ENCODE measurements at regions not wholly inside any gene's neighbourhood (a gene's known extent, or its start where the extent isn't known, plus 50 kb on each side); places are given as distances from the start of the nearest gene placed in this dataset.

DNA sequence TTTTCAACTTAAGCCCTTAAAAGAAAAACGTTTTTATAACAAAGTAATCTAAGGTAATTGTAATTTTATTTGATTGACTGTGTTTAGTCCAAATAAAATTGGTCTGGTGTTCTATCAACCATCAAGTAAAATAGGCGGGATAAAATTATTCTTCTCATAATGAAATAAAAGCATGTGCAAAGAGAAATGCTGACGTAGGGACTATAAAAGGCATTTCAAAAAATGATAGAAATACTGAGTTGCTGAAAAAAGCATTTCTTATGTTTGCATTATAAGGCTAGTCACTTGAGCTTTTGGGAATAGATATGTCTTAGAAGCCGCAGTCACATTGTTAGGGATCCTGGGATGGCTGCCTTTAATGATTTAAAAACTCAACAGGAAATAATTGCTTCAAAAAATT is 608.0 kb upstream of the JAG1 start:
- Histone ChIP-seq H3K36me3 (ENCODE audit: low read depth) (no peaks in the 10 kb centered on the region), H2AFZ (no peak overlapping the region), H3K9me2 (ENCODE audit: insufficient read depth) (no peaks in the 10 kb centered on the region), H3K4me2 (no peak overlapping the region), H3K27me3 (ENCODE audit: insufficient read depth, low read depth) (no peaks in the 10 kb centered on the region), H3K4me3 (no peak overlapping the region), H3K79me2 (ENCODE audit: low read depth) (no peaks in the 10 kb centered on the region), H4K20me1 (ENCODE audit: insufficient read depth) (no peaks in the 10 kb centered on the region), H3K27ac (no peak overlapping the region), H3F3A (ENCODE audit: insufficient read depth, low read depth) (no peaks in the 10 kb centered on the region), H3K4me1 (replicated peaks; ENCODE audit: insufficient read depth) (no peaks in the 10 kb centered on the region), H3K9me3 (ENCODE audit: insufficient read depth, low read depth) (no peaks in the 10 kb centered on the region; the same call in 1 of the 2 replicates)
- CTCF ChIA-PET = no interaction called here
- no peak for DNase-seq
- TF ChIP-seq, protein P1, sequence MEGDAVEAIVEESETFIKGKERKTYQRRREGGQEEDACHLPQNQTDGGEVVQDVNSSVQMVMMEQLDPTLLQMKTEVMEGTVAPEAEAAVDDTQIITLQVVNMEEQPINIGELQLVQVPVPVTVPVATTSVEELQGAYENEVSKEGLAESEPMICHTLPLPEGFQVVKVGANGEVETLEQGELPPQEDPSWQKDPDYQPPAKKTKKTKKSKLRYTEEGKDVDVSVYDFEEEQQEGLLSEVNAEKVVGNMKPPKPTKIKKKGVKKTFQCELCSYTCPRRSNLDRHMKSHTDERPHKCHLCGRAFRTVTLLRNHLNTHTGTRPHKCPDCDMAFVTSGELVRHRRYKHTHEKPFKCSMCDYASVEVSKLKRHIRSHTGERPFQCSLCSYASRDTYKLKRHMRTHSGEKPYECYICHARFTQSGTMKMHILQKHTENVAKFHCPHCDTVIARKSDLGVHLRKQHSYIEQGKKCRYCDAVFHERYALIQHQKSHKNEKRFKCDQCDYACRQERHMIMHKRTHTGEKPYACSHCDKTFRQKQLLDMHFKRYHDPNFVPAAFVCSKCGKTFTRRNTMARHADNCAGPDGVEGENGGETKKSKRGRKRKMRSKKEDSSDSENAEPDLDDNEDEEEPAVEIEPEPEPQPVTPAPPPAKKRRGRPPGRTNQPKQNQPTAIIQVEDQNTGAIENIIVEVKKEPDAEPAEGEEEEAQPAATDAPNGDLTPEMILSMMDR (conservative IDR thresholded peaks at IDR 0.05) = no peak
- TF ChIP-seq EZH2 (IDR thresholded peaks at IDR 0.05; ENCODE audit: low read depth) = no peak
- no TSS peak for BruUV-seq (replicated peaks)
- POLR2A ChIA-PET (ENCODE audit: unreplicated experiment) = no interaction called here
- intact Hi-C loops (cut with micrococcal nuclease; ENCODE audit: unreplicated experiment) = no loop called here

DNA sequence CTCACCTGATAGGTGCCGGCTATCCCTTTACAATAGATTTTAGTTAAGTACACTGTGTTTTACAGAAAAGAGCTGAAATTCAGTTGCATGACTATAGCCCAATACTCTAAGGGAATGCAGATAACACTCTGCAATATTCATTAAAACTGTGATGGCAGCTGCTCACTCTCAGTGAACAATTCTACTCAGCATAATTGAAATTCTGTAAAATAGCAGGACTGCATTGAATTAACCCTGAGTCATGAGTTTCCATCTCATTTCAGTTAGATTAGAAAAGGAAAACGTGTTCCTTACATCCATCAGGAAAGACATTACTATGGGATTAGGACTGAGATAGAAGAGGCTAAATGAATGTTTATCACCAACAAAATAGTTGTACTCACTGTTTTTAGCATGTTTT is 613.3 kb upstream of the JAG1 start:
- POLR2A ChIA-PET (ENCODE audit: unreplicated experiment) = no interaction called here
- no TSS peak for BruUV-seq (replicated peaks)
- no peaks in the 10 kb centered on the region for H3K9me2 ChIP-seq (ENCODE audit: insufficient read depth)

DNA sequence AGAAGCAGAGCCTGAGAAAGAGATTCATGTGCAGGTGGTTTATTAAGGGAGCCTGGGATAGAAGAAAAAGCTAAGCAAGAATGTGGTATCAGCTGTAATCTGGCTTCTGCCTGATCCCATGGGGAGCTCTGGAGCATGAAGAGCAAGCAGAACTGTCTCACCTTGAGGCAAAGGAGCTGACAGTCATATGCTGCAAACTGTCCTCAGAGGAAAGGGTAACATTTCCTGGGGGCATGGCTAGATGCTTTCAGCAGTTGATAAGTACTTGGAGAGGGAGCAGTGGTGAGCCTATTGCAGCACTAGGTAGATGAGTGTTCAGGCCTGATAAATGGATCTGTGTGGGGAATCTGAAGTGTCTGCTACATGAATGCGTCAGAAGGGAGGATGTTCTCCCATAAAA is 621.5 kb upstream of the BTBD3 start:
- Histone ChIP-seq H3K4me1 (replicated peaks; ENCODE audit: insufficient read depth) (no peaks in the 10 kb centered on the region), H2AFZ (no peak overlapping the region), H4K20me1 (ENCODE audit: insufficient read depth) (no peaks in the 10 kb centered on the region), H3K27ac (no peak overlapping the region), H3K4me2 (no peak overlapping the region), H3K9me3 (ENCODE audit: insufficient read depth, low read depth) (no peaks in the 10 kb centered on the region), H3K27me3 (ENCODE audit: insufficient read depth, low read depth) (no peaks in the 10 kb centered on the region), H3K36me3 (ENCODE audit: low read depth) (no peaks in the 10 kb centered on the region), H3K9me2 (ENCODE audit: insufficient read depth) (peaks cover 5% of the 10 kb centered on the region; the same call in 1 of the 2 replicates), H3F3A (ENCODE audit: insufficient read depth, low read depth) (no peaks in the 10 kb centered on the region), H3K79me2 (ENCODE audit: low read depth) (no peaks in the 10 kb centered on the region), H3K4me3 (no peak overlapping the region)
- CTCF ChIA-PET = interaction anchor here (0.6 kb wide), 1 partner anchor 34 kb away, joined by 3 read pairs; no protein-coding TSS in a partner anchor
- POLR2A ChIA-PET (ENCODE audit: unreplicated experiment) = no interaction called here
- TF ChIP-seq, protein P1 (conservative IDR thresholded peaks at IDR 0.05) = no peak
- TF ChIP-seq EZH2 (IDR thresholded peaks at IDR 0.05; ENCODE audit: low read depth) = no peak
- DNase-seq = no peak
- no TSS peak for BruUV-seq (replicated peaks)
- intact Hi-C loops (cut with micrococcal nuclease; ENCODE audit: unreplicated experiment) = no loop called here

More for the DNA sequence above, 613.3 kb upstream of the JAG1 start:
- no peak overlapping the region for H3K4me2 ChIP-seq
- H3K27ac ChIP-seq = no peak overlapping the region
- H3K4me1 ChIP-seq (replicated peaks; ENCODE audit: insufficient read depth) = no peaks in the 10 kb centered on the region
- TF ChIP-seq, protein P1 (conservative IDR thresholded peaks at IDR 0.05) = no peak
- no peak for TF ChIP-seq EZH2 (IDR thresholded peaks at IDR 0.05; ENCODE audit: low read depth)
- H4K20me1 ChIP-seq (ENCODE audit: insufficient read depth) = no peaks in the 10 kb centered on the region
- CTCF ChIA-PET = no interaction called here
- no peaks in the 10 kb centered on the region for H3F3A ChIP-seq (ENCODE audit: insufficient read depth, low read depth)
- H3K27me3 ChIP-seq (ENCODE audit: insufficient read depth, low read depth) = no peaks in the 10 kb centered on the region
- no peaks in the 10 kb centered on the region for H3K36me3 ChIP-seq (ENCODE audit: low read depth)
- no peaks in the 10 kb centered on the region for H3K79me2 ChIP-seq (ENCODE audit: low read depth)
- H2AFZ ChIP-seq = no peak overlapping the region
- no peak for DNase-seq
- intact Hi-C loops (cut with micrococcal nuclease; ENCODE audit: unreplicated experiment) = loop anchor here (5.0 kb wide), 1 partner anchor 1670 kb away; no protein-coding TSS in a partner anchor
- no peaks in the 10 kb centered on the region for H3K9me3 ChIP-seq (ENCODE audit: insufficient read depth, low read depth)
- no peak overlapping the region for H3K4me3 ChIP-seq
